H1 (cell line): ENCODE measurements at regions not wholly inside any gene's neighbourhood (a gene's known extent, or its start where the extent isn't known, plus 50 kb on each side); places are given as distances from the start of the nearest gene placed in this dataset.

Experiments
- CHD1 ChIP-seq: IDR thresholded peaks from 2 replicates; pipeline ENCODE4 v1.6.1; 2012; ENCODE audit warnings: low read depth, low read length, improper control_type of control experiment
- EP300 ChIP-seq, 2 experiments: IDR thresholded peaks; 1 replicate in 1 of 2; 2 replicates in 1 of 2; pipeline ENCODE4 v1.6.1; 2011 to 2012; ENCODE audit warnings: low read depth in 2 of 2, low read length in 2 of 2, mild to moderate bottlenecking in 2 of 2, borderline replicate concordance in 1 of 2, inconsistent platforms in 1 of 2, moderate library complexity in 1 of 2
- EZH2 ChIP-seq: fragments of 200-600 bp; sonication (generic); IDR thresholded peaks from 2 replicates; pipeline ENCODE4 v1.7.1; 2012; ENCODE audit warnings: low read depth, mild to moderate bottlenecking, moderate library complexity, low read length, inconsistent platforms; ENCODE audit not compliant: severe bottlenecking
- JUN ChIP-seq: IDR thresholded peaks from 2 replicates; pipeline ENCODE4 v1.6.1; 2011; ENCODE audit warnings: low read depth, mild to moderate bottlenecking, improper control_type of control experiment, low read length
- JUND ChIP-seq: IDR thresholded peaks from 2 replicates; pipeline ENCODE4 v1.6.1; 2011; ENCODE audit warnings: mild to moderate bottlenecking, improper control_type of control experiment, low read length
- PHF8 ChIP-seq: fragments of 200-600 bp; sonication (generic); conservative IDR thresholded peaks from 2 replicates; pipeline ENCODE4 v1.7.1; 2012; ENCODE audit warnings: low read depth, mild to moderate bottlenecking, inconsistent platforms, low read length, moderate library complexity
- POLR2AphosphoS5 ChIP-seq: IDR thresholded peaks from 2 replicates; pipeline ENCODE4 v1.6.1; 2011; ENCODE audit warnings: low read depth, low read length
- SIN3A ChIP-seq, 2 experiments: IDR thresholded peaks in 1 of 2; conservative IDR thresholded peaks in 1 of 2; 2 replicates each; pipeline ENCODE4 v1.6.1; 2011 to 2012; ENCODE audit warnings: low read length in 2 of 2, improper control_type of control experiment in 1 of 2, low read depth in 1 of 2, mild to moderate bottlenecking in 1 of 2
- TAF1 ChIP-seq: IDR thresholded peaks from 2 replicates; pipeline ENCODE4 v1.6.1; 2011; ENCODE audit warnings: mild to moderate bottlenecking, low read depth, low read length
- TCF12 ChIP-seq: IDR thresholded peaks from 2 replicates; pipeline ENCODE4 v1.6.1; 2011; ENCODE audit warnings: low read depth, mild to moderate bottlenecking, low read length
- TEAD4 ChIP-seq: IDR thresholded peaks from 2 replicates; pipeline ENCODE4 v1.6.1; 2012; ENCODE audit warnings: low read depth, low read length, inconsistent platforms, mixed read lengths
- YY1 ChIP-seq: IDR thresholded peaks from 2 replicates; pipeline ENCODE4 v1.6.1; 2011; ENCODE audit warnings: low read depth, mild to moderate bottlenecking, low read length
- TF ChIP-seq, protein P1 (sequence below), 3 experiments: IDR thresholded peaks; 1 replicate in 2 of 3; 2 replicates in 1 of 3; pipeline versions ENCODE4 v1.5.1 to v1.6.1; 2011; ENCODE audit warnings: low read length in 3 of 3, mild to moderate bottlenecking in 3 of 3, inconsistent platforms in 2 of 3, low read depth in 1 of 3, moderate library complexity in 1 of 3; ENCODE audit not compliant: insufficient read depth in 1 of 3; ENCODE audit errors: control extremely low read depth in 1 of 3

DNA sequence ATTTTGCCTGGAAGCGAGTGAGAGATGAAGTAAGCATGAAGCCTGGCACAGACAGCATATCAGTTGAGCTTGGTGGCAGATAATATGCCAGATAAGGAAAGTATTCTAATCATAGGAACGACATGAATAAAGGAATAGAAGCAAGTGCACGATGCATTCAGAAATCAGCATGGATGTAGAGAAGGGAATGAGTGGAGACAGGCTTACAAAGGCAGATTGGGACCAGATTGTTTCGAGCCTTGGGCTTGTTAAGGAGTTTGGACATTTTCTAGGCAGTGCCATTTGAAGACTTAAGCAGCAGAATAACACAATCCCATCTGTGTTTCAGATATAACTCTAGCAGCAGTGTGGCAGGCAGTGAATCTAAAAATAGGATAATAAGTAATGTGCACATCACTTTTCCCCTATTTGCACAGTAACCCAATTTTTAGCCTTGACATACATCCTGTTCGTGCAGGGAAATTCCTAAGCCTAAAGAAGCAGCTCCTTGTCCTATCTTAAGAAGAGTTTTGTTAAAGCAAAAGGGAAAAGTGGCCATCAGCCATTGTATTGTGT, 450.2 kb downstream of the PLCL1 start:
- TF ChIP-seq EP300 (IDR thresholded peaks at IDR 0.05; ENCODE audit: borderline replicate concordance in 1 of 2, low read depth in 2 of 2, low read length in 2 of 2) (no peak), JUN (no peak), JUND (no peak), YY1 (no peak), TEAD4 (no peak), PHF8 (no peak), TAF1 (no peak), EZH2 (no peak), CHD1 (no peak), TCF12 (no peak), SIN3A (conservative IDR thresholded peaks at IDR 0.05 in 1 of 2, IDR thresholded peaks at IDR 0.05 in 1 of 2; ENCODE audit: low read depth in 1 of 2, low read length in 2 of 2) (no peak), POLR2AphosphoS5 (no peak)
- TF ChIP-seq, protein P1, sequence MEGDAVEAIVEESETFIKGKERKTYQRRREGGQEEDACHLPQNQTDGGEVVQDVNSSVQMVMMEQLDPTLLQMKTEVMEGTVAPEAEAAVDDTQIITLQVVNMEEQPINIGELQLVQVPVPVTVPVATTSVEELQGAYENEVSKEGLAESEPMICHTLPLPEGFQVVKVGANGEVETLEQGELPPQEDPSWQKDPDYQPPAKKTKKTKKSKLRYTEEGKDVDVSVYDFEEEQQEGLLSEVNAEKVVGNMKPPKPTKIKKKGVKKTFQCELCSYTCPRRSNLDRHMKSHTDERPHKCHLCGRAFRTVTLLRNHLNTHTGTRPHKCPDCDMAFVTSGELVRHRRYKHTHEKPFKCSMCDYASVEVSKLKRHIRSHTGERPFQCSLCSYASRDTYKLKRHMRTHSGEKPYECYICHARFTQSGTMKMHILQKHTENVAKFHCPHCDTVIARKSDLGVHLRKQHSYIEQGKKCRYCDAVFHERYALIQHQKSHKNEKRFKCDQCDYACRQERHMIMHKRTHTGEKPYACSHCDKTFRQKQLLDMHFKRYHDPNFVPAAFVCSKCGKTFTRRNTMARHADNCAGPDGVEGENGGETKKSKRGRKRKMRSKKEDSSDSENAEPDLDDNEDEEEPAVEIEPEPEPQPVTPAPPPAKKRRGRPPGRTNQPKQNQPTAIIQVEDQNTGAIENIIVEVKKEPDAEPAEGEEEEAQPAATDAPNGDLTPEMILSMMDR (IDR thresholded peaks at IDR 0.05; ENCODE audit: control extremely low read depth in 1 of 3, insufficient read depth in 1 of 3, low read depth in 1 of 3, low read length in 3 of 3) = no peak
